CD4-positive, alpha-beta T cell treated with Interleukin-10 for 1 hour (primary cell): ENCODE measurements at regions not wholly inside any gene's neighbourhood (a gene's known extent, or its start where the extent isn't known, plus 50 kb on each side); places are given as distances from the start of the nearest gene placed in this dataset.

Source experiments
- DNase-seq: peaks from one replicate; pipeline ENCODE4 v3.0.0-alpha.2; 2020

GRCh38 chr2:180122874-180123273, 115.8 kb upstream of the CWC22 start:
- no peak for DNase-seq

- DNase-seq = no peak
These were observed 108.6 kb upstream of the CWC22 start for GRCh38 chr2:180115675-180116074.

GRCh38 chr2:180115269-180115668, 108.2 kb upstream of the CWC22 start:
- no peak for DNase-seq

GRCh38 chr2:180111901-180112300, 104.8 kb upstream of the CWC22 start:
- no peak for DNase-seq

- DNase-seq = no peak
These were observed 103.4 kb upstream of the CWC22 start for GRCh38 chr2:180110469-180110868.

- no peak for DNase-seq
These were observed 94.7 kb upstream of the CWC22 start for GRCh38 chr2:180101846-180102245.

GRCh38 chr2:180099308-180099707, 92.2 kb upstream of the CWC22 start:
- no peak for DNase-seq

- DNase-seq = no peak
These were observed 78.0 kb upstream of the CWC22 start for GRCh38 chr2:180085144-180085543.

- no peak for DNase-seq
These were observed 70.3 kb upstream of the CWC22 start for GRCh38 chr2:180077295-180077906.

GRCh38 chr2:180075870-180076269, 68.8 kb upstream of the CWC22 start:
- no peak for DNase-seq

GRCh38 chr2:180071797-180072196, 64.7 kb upstream of the CWC22 start:
- DNase-seq = no peak

- no peak for DNase-seq
These were observed 56.5 kb upstream of the CWC22 start for GRCh38 chr2:180063494-180064092.

GRCh38 chr2:180062178-180062577, 55.1 kb upstream of the CWC22 start:
- DNase-seq = no peak

- DNase-seq = no peak
These were observed 54.4 kb upstream of the CWC22 start for GRCh38 chr2:180061546-180061945.

GRCh38 chr2:180061085-180061484, 54.0 kb upstream of the CWC22 start:
- no peak for DNase-seq

- no peak for DNase-seq
These were observed 51.9 kb upstream of the CWC22 start for GRCh38 chr2:180058993-180059392.

- no peak for DNase-seq
These were observed 50.8 kb upstream of the CWC22 start for GRCh38 chr2:180057706-180058412.
